ENCODE measurements at regions not wholly inside any gene's neighbourhood (a gene's known extent, or its start where the extent isn't known, plus 50 kb on each side); places are given as distances from the start of the nearest gene placed in this dataset.

DNA sequence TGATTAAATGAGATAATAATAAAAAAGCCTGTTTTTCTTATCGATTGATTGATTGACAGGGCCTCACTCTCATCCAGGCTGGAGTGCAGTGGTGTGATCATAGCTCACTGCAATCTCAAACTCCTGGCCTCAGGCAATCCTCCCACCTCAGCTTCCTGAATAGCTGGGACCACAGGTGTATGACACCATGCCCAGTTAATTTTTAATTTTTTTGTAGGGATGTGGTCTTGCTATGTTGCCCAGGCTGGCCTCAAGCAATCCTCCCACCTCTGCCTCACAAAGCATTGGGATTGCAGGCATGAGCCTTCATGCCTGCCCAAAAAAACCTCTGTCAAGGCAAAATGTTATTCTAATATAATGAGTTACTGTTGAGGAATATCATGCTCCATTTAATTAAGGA lies 346.4 kb upstream of the DAB1 start:
- TF ChIP-seq POLR2AphosphoS5 (IDR thresholded peaks at IDR 0.05; ENCODE audit: low read depth, low read length): no peak
- no peak for TF ChIP-seq POLR2A (IDR thresholded peaks at IDR 0.05; ENCODE audit: low read depth, low read length)
- TF ChIP-seq TAF1 (IDR thresholded peaks at IDR 0.05; ENCODE audit: borderline replicate concordance, low read depth, low read length): no peak
